MM.1S (cell line): ENCODE measurements at regions not wholly inside any gene's neighbourhood (a gene's known extent, or its start where the extent isn't known, plus 50 kb on each side); places are given as distances from the start of the nearest gene placed in this dataset.

ENCODE experiments used
- DNase-seq: peaks from one replicate; pipeline ENCODE4 v3.0.0-alpha.2; 2015
- H2AFZ ChIP-seq: fragments of 300-600 bp; sonication (generic); 2 replicates; pipeline ENCODE4 v1.6.0; 2016; ENCODE audit warnings: antibody characterized with exemption, low read length
- H3F3A ChIP-seq: fragments of 300-600 bp; sonication (generic); 2 replicates; pipeline ENCODE4 v1.6.1; 2016; ENCODE audit warnings: mild to moderate bottlenecking, antibody characterized with exemption, low read length, moderate library complexity, mixed read lengths; ENCODE audit not compliant: insufficient read depth
- H3K27ac ChIP-seq: fragments of 300-600 bp; sonication (generic); 2 replicates; pipeline ENCODE4 v1.5.1; 2016; ENCODE audit warnings: mild to moderate bottlenecking, low read length
- H3K27me3 ChIP-seq: fragments of 300-600 bp; sonication (generic); replicated peaks from 2 replicates; pipeline ENCODE4 v1.6.0; 2016; ENCODE audit warnings: low read length; ENCODE audit not compliant: insufficient read depth
- H3K36me3 ChIP-seq: fragments of 300-600 bp; sonication (generic); replicated peaks from 2 replicates; pipeline ENCODE4 v1.6.1; 2016; ENCODE audit warnings: mild to moderate bottlenecking, low read length, mixed read lengths; ENCODE audit not compliant: insufficient read depth
- H3K4me1 ChIP-seq: fragments of 300-600 bp; sonication (generic); 2 replicates; pipeline ENCODE4 v1.6.1; 2016; ENCODE audit warnings: low read length, mixed read lengths
- H3K4me2 ChIP-seq: fragments of 300-600 bp; sonication (generic); 2 replicates; pipeline ENCODE4 v1.6.0; 2016; ENCODE audit warnings: low read depth, low read length
- H3K4me3 ChIP-seq: fragments of 300-600 bp; sonication (generic); 2 replicates; pipeline ENCODE4 v1.5.1; 2016; ENCODE audit warnings: low read length, mixed read lengths
- H3K79me2 ChIP-seq: fragments of 300-600 bp; sonication (generic); 2 replicates; pipeline ENCODE4 v1.6.1; 2016; ENCODE audit warnings: mixed run types, low read length, mixed read lengths
- H3K9ac ChIP-seq: fragments of 300-600 bp; sonication (generic); 2 replicates; pipeline ENCODE4 v1.6.1; 2016; ENCODE audit warnings: low read length, mixed read lengths
- H3K9me2 ChIP-seq: fragments of 300-600 bp; sonication (generic); replicated peaks from 2 replicates; pipeline ENCODE4 v1.6.1; 2016; ENCODE audit warnings: mild to moderate bottlenecking, low read length, mixed read lengths; ENCODE audit not compliant: insufficient read depth
- H3K9me3 ChIP-seq: fragments of 300-600 bp; sonication (generic); replicated peaks from 2 replicates; pipeline ENCODE4 v1.6.1; 2016; ENCODE audit warnings: mild to moderate bottlenecking, low read length, mixed read lengths; ENCODE audit not compliant: insufficient read depth
- H4K20me1 ChIP-seq: fragments of 300-600 bp; sonication (generic); 2 replicates; pipeline ENCODE4 v1.6.1; 2016; ENCODE audit warnings: mild to moderate bottlenecking, low read length, moderate library complexity, mixed read lengths; ENCODE audit not compliant: insufficient read depth
- EZH2 ChIP-seq: fragments of 300-600 bp; sonication (generic); optimal IDR thresholded peaks from 2 replicates; pipeline ENCODE3; 2017; ENCODE audit warnings: low read depth, mild to moderate bottlenecking, antibody characterized with exemption, low read length, mixed read lengths
- EZH2phosphoT487 ChIP-seq: fragments of 300-600 bp; sonication (generic); IDR thresholded peaks from 2 replicates; pipeline ENCODE4 v1.6.1; 2018; ENCODE audit warnings: antibody characterized with exemption, low read length
- TF ChIP-seq, protein P1 (sequence below): fragments of 300-600 bp; sonication (generic); IDR thresholded peaks from 2 replicates; pipeline ENCODE4 v1.5.1; 2016; ENCODE audit warnings: antibody characterized with exemption, low read length, mixed read lengths

DNA sequence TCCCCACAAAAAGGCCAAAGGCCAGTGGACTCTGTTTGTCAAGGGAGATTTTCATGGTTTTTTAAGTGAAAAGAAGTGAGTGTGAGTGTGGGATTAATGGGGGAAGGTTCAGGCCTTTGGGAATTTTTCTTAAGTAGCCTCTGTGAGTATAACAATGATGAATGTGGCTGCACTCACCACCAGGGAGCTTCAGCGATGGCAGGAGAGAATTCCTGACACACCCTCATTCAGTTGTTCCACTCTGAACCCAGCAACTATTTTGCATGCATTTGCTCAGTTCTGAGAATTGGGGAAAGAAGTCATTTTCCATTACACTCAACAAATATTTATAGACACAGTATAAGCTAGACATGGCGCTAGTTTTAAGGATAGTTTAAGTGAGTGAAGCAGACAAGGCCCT lies 117.9 kb downstream of the CCNA1 start:
- Histone ChIP-seq H3K4me2 (no peak overlapping the region), H3K79me2 (no peaks in the 10 kb centered on the region), H3K4me3 (no peak overlapping the region), H3K27ac (no peak overlapping the region), H3F3A (no peaks in the 10 kb centered on the region), H4K20me1 (no peaks in the 10 kb centered on the region), H3K9ac (no peak overlapping the region), H3K9me2 (no peaks in the 10 kb centered on the region), H2AFZ (no peak overlapping the region), H3K4me1 (no peaks in the 10 kb centered on the region), H3K9me3 (no peaks in the 10 kb centered on the region), H3K36me3 (no peaks in the 10 kb centered on the region), H3K27me3 (no peaks in the 10 kb centered on the region)
- no peak for TF ChIP-seq EZH2
- TF ChIP-seq, protein P1, sequence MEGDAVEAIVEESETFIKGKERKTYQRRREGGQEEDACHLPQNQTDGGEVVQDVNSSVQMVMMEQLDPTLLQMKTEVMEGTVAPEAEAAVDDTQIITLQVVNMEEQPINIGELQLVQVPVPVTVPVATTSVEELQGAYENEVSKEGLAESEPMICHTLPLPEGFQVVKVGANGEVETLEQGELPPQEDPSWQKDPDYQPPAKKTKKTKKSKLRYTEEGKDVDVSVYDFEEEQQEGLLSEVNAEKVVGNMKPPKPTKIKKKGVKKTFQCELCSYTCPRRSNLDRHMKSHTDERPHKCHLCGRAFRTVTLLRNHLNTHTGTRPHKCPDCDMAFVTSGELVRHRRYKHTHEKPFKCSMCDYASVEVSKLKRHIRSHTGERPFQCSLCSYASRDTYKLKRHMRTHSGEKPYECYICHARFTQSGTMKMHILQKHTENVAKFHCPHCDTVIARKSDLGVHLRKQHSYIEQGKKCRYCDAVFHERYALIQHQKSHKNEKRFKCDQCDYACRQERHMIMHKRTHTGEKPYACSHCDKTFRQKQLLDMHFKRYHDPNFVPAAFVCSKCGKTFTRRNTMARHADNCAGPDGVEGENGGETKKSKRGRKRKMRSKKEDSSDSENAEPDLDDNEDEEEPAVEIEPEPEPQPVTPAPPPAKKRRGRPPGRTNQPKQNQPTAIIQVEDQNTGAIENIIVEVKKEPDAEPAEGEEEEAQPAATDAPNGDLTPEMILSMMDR: no peak
- no peak for TF ChIP-seq EZH2phosphoT487
- DNase-seq: no peak

DNA sequence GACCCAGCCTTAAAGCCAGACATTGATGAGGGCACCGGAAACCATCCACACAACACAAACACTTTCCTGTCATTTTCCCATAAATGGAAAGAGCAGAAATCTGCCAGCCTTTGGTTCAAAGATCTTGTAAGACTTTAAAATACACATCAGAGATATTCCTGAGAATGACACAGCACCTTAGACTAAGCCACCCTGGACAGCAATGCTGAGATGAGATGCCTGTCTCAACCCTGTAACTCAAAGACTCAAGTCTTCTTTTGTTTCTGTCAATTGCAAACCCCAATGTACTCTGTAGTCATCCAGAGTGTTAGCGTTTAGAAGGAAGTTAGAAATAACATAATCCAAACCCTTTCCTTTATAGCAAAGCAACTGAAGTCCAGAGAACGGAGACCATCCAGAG lies 119.2 kb downstream of the CCNA1 start:
- Histone ChIP-seq H3K9ac (no peak overlapping the region), H3K27me3 (no peaks in the 10 kb centered on the region), H3K9me2 (no peaks in the 10 kb centered on the region), H3K4me2 (no peak overlapping the region), H3K4me1 (no peaks in the 10 kb centered on the region), H3K9me3 (no peaks in the 10 kb centered on the region), H3K36me3 (no peaks in the 10 kb centered on the region), H2AFZ (no peak overlapping the region), H3K4me3 (no peak overlapping the region), H3F3A (no peaks in the 10 kb centered on the region), H3K27ac (no peak overlapping the region), H4K20me1 (no peaks in the 10 kb centered on the region), H3K79me2 (no peaks in the 10 kb centered on the region)
- TF ChIP-seq EZH2phosphoT487 (no peak), EZH2 (no peak)
- TF ChIP-seq, protein P1: no peak
- no peak for DNase-seq

DNA sequence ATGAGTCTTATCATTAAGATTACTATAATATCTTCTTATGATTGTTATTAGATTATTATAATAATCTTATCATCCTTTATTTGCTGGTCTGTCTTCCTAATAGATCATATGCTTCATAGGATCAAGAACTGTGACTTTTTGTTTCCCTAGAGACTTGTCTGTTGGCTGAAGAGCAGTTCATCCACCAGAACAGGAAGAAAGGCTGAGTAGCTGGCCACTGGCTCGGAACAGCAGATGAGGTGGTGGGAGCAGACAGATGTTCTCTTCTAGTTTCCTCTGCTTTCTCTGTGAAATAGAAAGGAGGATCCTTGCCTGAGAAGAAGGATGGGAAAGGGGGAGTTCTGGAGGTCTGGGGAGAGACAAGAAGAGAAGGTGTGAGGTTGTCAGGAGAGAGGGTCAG lies 120.0 kb downstream of the CCNA1 start:
- no peak overlapping the region for H2AFZ ChIP-seq
- H3K79me2 ChIP-seq: no peaks in the 10 kb centered on the region
- no peaks in the 10 kb centered on the region for H3K9me2 ChIP-seq
- no peak overlapping the region for H3K4me3 ChIP-seq
- no peak for DNase-seq
- no peaks in the 10 kb centered on the region for H3F3A ChIP-seq
- H3K27me3 ChIP-seq: no peaks in the 10 kb centered on the region
- H3K9ac ChIP-seq: no peak overlapping the region
- no peaks in the 10 kb centered on the region for H3K9me3 ChIP-seq
- H3K4me2 ChIP-seq: no peak overlapping the region
- TF ChIP-seq EZH2phosphoT487 (no peak), EZH2 (no peak)
- TF ChIP-seq, protein P1: no peak
- no peaks in the 10 kb centered on the region for H3K4me1 ChIP-seq
- H3K27ac ChIP-seq: no peak overlapping the region
- H3K36me3 ChIP-seq: no peaks in the 10 kb centered on the region
- H4K20me1 ChIP-seq: no peaks in the 10 kb centered on the region

DNA sequence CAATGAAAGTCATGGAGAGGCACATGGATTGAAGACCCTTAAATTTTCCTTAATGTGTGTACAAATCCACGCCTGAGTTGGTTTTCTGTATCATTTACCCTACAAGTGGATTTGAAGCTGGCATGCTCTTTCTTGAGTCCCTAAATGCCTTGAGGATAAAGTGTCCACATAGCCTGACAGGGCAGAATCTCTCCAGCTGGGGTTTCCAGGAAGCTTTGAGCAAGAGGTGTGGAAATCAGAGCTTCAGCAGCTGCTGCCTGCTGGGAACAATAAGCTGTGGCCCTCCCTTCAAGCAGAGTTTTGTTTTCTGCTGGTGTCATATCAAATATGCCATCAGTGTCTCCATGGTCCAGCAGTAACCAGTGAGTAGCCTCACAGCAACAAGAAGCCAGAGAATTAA lies 120.3 kb upstream of the SERTM1 start:
- no peak overlapping the region for H3K27ac ChIP-seq
- H3K79me2 ChIP-seq: no peaks in the 10 kb centered on the region
- H3K36me3 ChIP-seq: no peaks in the 10 kb centered on the region
- no peaks in the 10 kb centered on the region for H3F3A ChIP-seq
- no peak for TF ChIP-seq EZH2
- TF ChIP-seq, protein P1: no peak
- no peak for TF ChIP-seq EZH2phosphoT487
- DNase-seq: no peak
- H3K4me2 ChIP-seq: no peak overlapping the region
- H3K4me3 ChIP-seq: no peak overlapping the region
- H3K9ac ChIP-seq: no peak overlapping the region
- H4K20me1 ChIP-seq: no peaks in the 10 kb centered on the region
- no peaks in the 10 kb centered on the region for H3K27me3 ChIP-seq
- no peak overlapping the region for H2AFZ ChIP-seq
- H3K4me1 ChIP-seq: no peaks in the 10 kb centered on the region
- no peaks in the 10 kb centered on the region for H3K9me3 ChIP-seq
- H3K9me2 ChIP-seq: no peaks in the 10 kb centered on the region
